Loucy (cell line): ENCODE measurements at regions not wholly inside any gene's neighbourhood (a gene's known extent, or its start where the extent isn't known, plus 50 kb on each side); places are given as distances from the start of the nearest gene placed in this dataset.

Experiments used
- H2AFZ ChIP-seq: fragments of 200-600 bp; sonication (generic); 2 replicates; pipeline ENCODE4 v1.6.0; 2016; ENCODE audit warnings: antibody characterized with exemption, mild to moderate bottlenecking, low read length, moderate library complexity
- H3F3A ChIP-seq: fragments of 200-600 bp; 2 replicates; pipeline ENCODE4 v1.6.0; 2016; ENCODE audit warnings: antibody characterized with exemption, low read depth, mild to moderate bottlenecking
- H3K27me3 ChIP-seq: fragments of 200-600 bp; sonication (generic); 2 replicates; pipeline ENCODE4 v1.6.1; 2014; ENCODE audit warnings: low read length, mild to moderate bottlenecking; ENCODE audit not compliant: insufficient read depth, poor library complexity, severe bottlenecking
- H3K36me3 ChIP-seq: fragments of 200-600 bp; sonication (generic); 2 replicates; pipeline ENCODE4 v1.6.1; 2016; ENCODE audit warnings: low read length; ENCODE audit not compliant: insufficient read depth
- H3K4me1 ChIP-seq: fragments of 200-600 bp; sonication (generic); 2 replicates; pipeline ENCODE4 v1.5.1; 2014; ENCODE audit warnings: low read length, mild to moderate bottlenecking; ENCODE audit not compliant: insufficient read depth, poor library complexity, severe bottlenecking
- H3K4me2 ChIP-seq: fragments of 200-600 bp; sonication (generic); 2 replicates; pipeline ENCODE4 v1.6.0; 2014; ENCODE audit warnings: antibody characterized with exemption, low read length, low read depth, mild to moderate bottlenecking; ENCODE audit not compliant: poor library complexity, severe bottlenecking
- H3K4me3 ChIP-seq: fragments of 200-600 bp; sonication (generic); 2 replicates; pipeline ENCODE4 v1.5.1; 2014; ENCODE audit warnings: low read length, mild to moderate bottlenecking, mixed read lengths; ENCODE audit not compliant: poor library complexity, severe bottlenecking
- H3K79me2 ChIP-seq: fragments of 200-600 bp; sonication (generic); 2 replicates; pipeline ENCODE4 v1.6.1; 2014; ENCODE audit warnings: low read length; ENCODE audit not compliant: insufficient read depth
- H3K9ac ChIP-seq: fragments of 200-600 bp; sonication (generic); 2 replicates; pipeline ENCODE4 v1.6.0; 2014; ENCODE audit warnings: mild to moderate bottlenecking, low read depth, low read length, moderate library complexity; ENCODE audit not compliant: poor library complexity, severe bottlenecking
- H3K9me2 ChIP-seq: fragments of 200-600 bp; sonication (generic); replicated peaks from 2 replicates; pipeline ENCODE4 v1.6.1; 2016; ENCODE audit warnings: low read depth, low read length, mixed read lengths
- H3K9me3 ChIP-seq: fragments of 200-600 bp; sonication (generic); 2 replicates; pipeline ENCODE4 v1.6.1; 2014; ENCODE audit warnings: mild to moderate bottlenecking, antibody characterized with exemption, low read length, low read depth; ENCODE audit not compliant: insufficient read depth
- H4K20me1 ChIP-seq: fragments of 200-600 bp; sonication (generic); 2 replicates; pipeline ENCODE4 v1.6.0; 2014; ENCODE audit warnings: antibody characterized with exemption, low read length, mild to moderate bottlenecking; ENCODE audit not compliant: insufficient read depth, poor library complexity, severe bottlenecking
- CTCF ChIP-seq: fragments of 200-600 bp; sonication (generic); conservative IDR thresholded peaks from 2 replicates; pipeline ENCODE4 v1.5.1; 2014; ENCODE audit warnings: mild to moderate bottlenecking, antibody characterized with exemption, low read length
- EZH2phosphoT487 ChIP-seq: fragments of 200-600 bp; IDR thresholded peaks from 2 replicates; pipeline ENCODE4 v1.6.1; 2018; ENCODE audit warnings: antibody characterized with exemption, mild to moderate bottlenecking, moderate library complexity, borderline replicate concordance

- H3K27me3 ChIP-seq, result no peaks in the 10 kb centered on the region
- no peak overlapping the region for H3K4me3 ChIP-seq
- no peak overlapping the region for H3K9ac ChIP-seq
- no peak overlapping the region for H2AFZ ChIP-seq
- H3K4me1 ChIP-seq, result no peaks in the 10 kb centered on the region
- no peaks in the 10 kb centered on the region for H4K20me1 ChIP-seq
- H3K4me2 ChIP-seq, result no peak overlapping the region
- H3K79me2 ChIP-seq, result no peaks in the 10 kb centered on the region
- TF ChIP-seq EZH2phosphoT487, result no peak
- TF ChIP-seq CTCF, result no peak
- H3K36me3 ChIP-seq, result no peaks in the 10 kb centered on the region; the same call in 1 of the 2 replicates
- no peaks in the 10 kb centered on the region for H3F3A ChIP-seq
- no peaks in the 10 kb centered on the region for H3K9me3 ChIP-seq
- H3K9me2 ChIP-seq, result no peaks in the 10 kb centered on the region
These were observed 76.0 kb downstream of the HYCC1 start for GRCh38 chr7:22937946-22938345.

GRCh38 chr7:22936246-22936645, 77.7 kb downstream of the HYCC1 start:
- no peaks in the 10 kb centered on the region for H3F3A ChIP-seq
- no peak overlapping the region for H3K9ac ChIP-seq
- no peaks in the 10 kb centered on the region for H3K79me2 ChIP-seq
- no peaks in the 10 kb centered on the region; the same call in 1 of the 2 replicates for H3K36me3 ChIP-seq
- H3K4me1 ChIP-seq, result no peaks in the 10 kb centered on the region
- H3K9me2 ChIP-seq, result no peaks in the 10 kb centered on the region
- no peak overlapping the region for H2AFZ ChIP-seq
- H3K9me3 ChIP-seq, result no peaks in the 10 kb centered on the region
- TF ChIP-seq EZH2phosphoT487 (no peak), CTCF (no peak)
- H3K27me3 ChIP-seq, result no peaks in the 10 kb centered on the region
- no peaks in the 10 kb centered on the region for H4K20me1 ChIP-seq
- H3K4me2 ChIP-seq, result no peak overlapping the region
- H3K4me3 ChIP-seq, result no peak overlapping the region

- no peaks in the 10 kb centered on the region for H3K79me2 ChIP-seq
- no peaks in the 10 kb centered on the region for H3K4me1 ChIP-seq
- no peak overlapping the region for H3K4me3 ChIP-seq
- no peak overlapping the region for H3K9ac ChIP-seq
- no peak for TF ChIP-seq CTCF
- TF ChIP-seq EZH2phosphoT487, result no peak
- H3K36me3 ChIP-seq, result no peaks in the 10 kb centered on the region
- H4K20me1 ChIP-seq, result no peaks in the 10 kb centered on the region
- no peak overlapping the region for H3K4me2 ChIP-seq
- H3K9me2 ChIP-seq, result no peaks in the 10 kb centered on the region
- no peaks in the 10 kb centered on the region for H3K9me3 ChIP-seq
- no peaks in the 10 kb centered on the region for H3F3A ChIP-seq
- H3K27me3 ChIP-seq, result no peaks in the 10 kb centered on the region
- H2AFZ ChIP-seq, result no peak overlapping the region
These were observed 78.7 kb downstream of the HYCC1 start for GRCh38 chr7:22935269-22935668.
